ENCODE measurements at regions not wholly inside any gene's neighbourhood (a gene's known extent, or its start where the extent isn't known, plus 50 kb on each side); places are given as distances from the start of the nearest gene placed in this dataset.

DNA sequence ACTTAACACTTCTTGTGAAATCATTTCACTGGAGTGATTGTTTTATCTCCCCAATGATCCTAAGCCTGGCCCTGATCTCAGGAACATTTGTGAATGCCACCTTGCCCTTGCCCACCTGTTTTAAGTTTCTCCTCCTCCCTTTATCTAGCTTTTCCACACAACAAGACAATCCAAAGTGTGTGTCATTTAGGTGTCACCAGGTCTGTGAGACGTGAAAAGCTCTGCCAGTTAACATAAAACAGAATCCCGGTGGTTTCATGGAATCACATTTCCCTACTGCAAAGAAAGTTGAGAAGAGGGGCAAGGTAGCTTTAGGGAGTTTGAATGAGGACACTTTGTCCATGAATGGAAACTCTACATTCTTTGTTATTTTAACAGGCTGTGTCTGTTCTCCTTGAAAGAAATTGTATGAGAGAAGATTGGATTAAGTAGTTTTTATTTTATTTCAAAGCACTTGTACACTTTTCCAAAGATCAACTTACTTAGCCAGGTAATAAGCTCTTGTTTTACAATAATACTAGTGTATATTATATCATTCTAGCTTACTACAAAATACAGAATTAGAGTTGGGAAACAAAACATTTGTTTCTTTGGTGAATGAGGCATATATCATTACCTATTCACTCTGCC is 239.0 kb downstream of the ISL1 start:
- TF ChIP-seq, protein P1, sequence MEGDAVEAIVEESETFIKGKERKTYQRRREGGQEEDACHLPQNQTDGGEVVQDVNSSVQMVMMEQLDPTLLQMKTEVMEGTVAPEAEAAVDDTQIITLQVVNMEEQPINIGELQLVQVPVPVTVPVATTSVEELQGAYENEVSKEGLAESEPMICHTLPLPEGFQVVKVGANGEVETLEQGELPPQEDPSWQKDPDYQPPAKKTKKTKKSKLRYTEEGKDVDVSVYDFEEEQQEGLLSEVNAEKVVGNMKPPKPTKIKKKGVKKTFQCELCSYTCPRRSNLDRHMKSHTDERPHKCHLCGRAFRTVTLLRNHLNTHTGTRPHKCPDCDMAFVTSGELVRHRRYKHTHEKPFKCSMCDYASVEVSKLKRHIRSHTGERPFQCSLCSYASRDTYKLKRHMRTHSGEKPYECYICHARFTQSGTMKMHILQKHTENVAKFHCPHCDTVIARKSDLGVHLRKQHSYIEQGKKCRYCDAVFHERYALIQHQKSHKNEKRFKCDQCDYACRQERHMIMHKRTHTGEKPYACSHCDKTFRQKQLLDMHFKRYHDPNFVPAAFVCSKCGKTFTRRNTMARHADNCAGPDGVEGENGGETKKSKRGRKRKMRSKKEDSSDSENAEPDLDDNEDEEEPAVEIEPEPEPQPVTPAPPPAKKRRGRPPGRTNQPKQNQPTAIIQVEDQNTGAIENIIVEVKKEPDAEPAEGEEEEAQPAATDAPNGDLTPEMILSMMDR (IDR thresholded peaks at IDR 0.05; ENCODE audit: borderline replicate concordance, extremely low read depth, insufficient read depth), result no peak
- Histone ChIP-seq H3K4me1 (ENCODE audit: control insufficient read depth in 2 of 3, insufficient read depth in 2 of 3, low read depth in 1 of 3, low read length in 3 of 3) (no peaks in the 10 kb centered on the region), H3K4me3 (ENCODE audit: low read length in 3 of 3) (no peak overlapping the region), H3K9me3 (ENCODE audit: control insufficient read depth in 2 of 3, insufficient read depth in 1 of 3, low read length in 3 of 3) (no peaks in the 10 kb centered on the region), H3K9ac (ENCODE audit: low read length in 3 of 3) (no peak overlapping the region), H3K27ac (ENCODE audit: low read depth in 2 of 2, low read length in 2 of 2) (no peak overlapping the region), H3K27me3 (ENCODE audit: control insufficient read depth, insufficient read depth, low read length) (no peaks in the 10 kb centered on the region), H3K36me3 (ENCODE audit: control insufficient read depth in 2 of 3, insufficient read depth in 3 of 3, low read length in 3 of 3) (no peaks in the 10 kb centered on the region)
- intact Hi-C loops (cut with DNase I), result no loop called here
- peak in 2 of 5 donors; percentile 29 to 31 for DNase-seq
- no peak for FAIRE-seq

DNA sequence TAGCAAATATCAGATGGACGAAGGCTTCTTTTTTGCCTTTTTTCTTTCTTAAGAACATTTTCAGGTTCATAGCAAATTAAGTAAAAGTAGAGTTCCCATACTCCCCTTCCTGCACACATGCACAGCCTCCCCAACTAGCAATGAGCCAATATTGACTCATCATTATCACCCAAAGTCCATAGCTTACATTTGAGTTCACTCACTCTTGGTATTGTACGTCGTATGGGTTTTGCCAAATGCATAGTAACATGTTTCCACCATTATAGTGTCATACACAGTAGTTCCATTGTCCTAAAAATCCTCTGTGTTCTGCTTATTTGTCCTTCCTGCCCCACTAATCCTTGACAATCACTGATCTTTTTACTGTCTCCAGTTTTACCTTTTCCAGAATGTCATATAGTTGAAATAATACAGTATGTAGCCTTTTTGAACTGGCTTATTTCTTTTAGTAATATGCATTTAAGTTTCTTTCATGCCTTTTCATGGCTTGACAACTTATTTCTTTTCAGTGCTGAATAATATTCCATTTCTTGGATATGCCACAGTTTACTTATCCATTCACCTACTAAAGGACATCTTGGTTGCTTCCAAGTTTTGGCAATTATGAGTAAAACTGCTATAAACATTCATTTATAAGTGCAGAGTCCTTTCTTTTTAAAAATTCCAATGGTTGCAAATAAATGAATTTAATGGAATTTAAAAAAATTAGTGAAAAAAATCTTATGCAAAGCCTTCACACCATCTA is 242.1 kb downstream of the ISL1 start:
- TF ChIP-seq, protein P1 (IDR thresholded peaks at IDR 0.05; ENCODE audit: borderline replicate concordance, extremely low read depth, insufficient read depth), result no peak
- Histone ChIP-seq H3K4me3 (ENCODE audit: low read length in 3 of 3) (no peak overlapping the region), H3K9me3 (ENCODE audit: control insufficient read depth in 2 of 3, insufficient read depth in 1 of 3, low read length in 3 of 3) (peaks cover 0 to 3% (median 0%) of the 10 kb centered on the region in 3 donors), H3K27ac (ENCODE audit: low read depth in 2 of 2, low read length in 2 of 2) (no peak overlapping the region), H3K27me3 (ENCODE audit: control insufficient read depth, insufficient read depth, low read length) (no peaks in the 10 kb centered on the region), H3K4me1 (ENCODE audit: control insufficient read depth in 2 of 3, insufficient read depth in 2 of 3, low read depth in 1 of 3, low read length in 3 of 3) (no peaks in the 10 kb centered on the region), H3K9ac (ENCODE audit: low read length in 3 of 3) (no peak overlapping the region), H3K36me3 (ENCODE audit: control insufficient read depth in 2 of 3, insufficient read depth in 3 of 3, low read length in 3 of 3) (no peaks in the 10 kb centered on the region)
- intact Hi-C loops (cut with DNase I), result no loop called here
- DNase-seq (no peak), FAIRE-seq (no peak)

DNA sequence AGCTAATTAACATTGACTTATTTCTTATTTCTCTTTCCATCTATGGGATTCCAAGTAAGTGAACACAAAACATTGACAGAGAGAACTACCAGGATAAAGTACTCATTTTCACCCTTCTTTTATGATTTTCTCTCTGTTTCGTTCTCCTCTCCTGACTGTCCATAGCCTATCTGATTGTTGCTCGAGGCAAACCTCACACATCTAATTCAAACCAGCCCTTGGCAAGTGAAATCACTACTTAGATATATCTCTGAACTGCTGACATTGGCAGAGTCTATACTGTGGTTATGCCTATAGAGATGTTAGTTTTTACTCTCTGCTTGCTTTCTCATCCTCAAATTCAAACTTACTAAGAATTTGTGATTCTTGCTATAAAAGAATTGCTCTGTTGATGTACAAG is 248.8 kb downstream of the ISL1 start:
- intact Hi-C loops (cut with DNase I), result no loop called here
- DNase-seq, result no peak
- Histone ChIP-seq H3K9ac (ENCODE audit: low read length in 3 of 3) (no peak overlapping the region), H3K36me3 (ENCODE audit: control insufficient read depth in 2 of 3, insufficient read depth in 3 of 3, low read length in 3 of 3) (no peaks in the 10 kb centered on the region), H3K9me3 (ENCODE audit: control insufficient read depth in 2 of 3, insufficient read depth in 1 of 3, low read length in 3 of 3) (peaks cover 0 to 3% (median 0%) of the 10 kb centered on the region in 3 donors), H3K27me3 (ENCODE audit: control insufficient read depth, insufficient read depth, low read length) (no peaks in the 10 kb centered on the region), H3K4me3 (ENCODE audit: low read length in 3 of 3) (no peak overlapping the region), H3K4me1 (ENCODE audit: control insufficient read depth in 2 of 3, insufficient read depth in 2 of 3, low read depth in 1 of 3, low read length in 3 of 3) (no peaks in the 10 kb centered on the region), H3K27ac (ENCODE audit: low read depth in 2 of 2, low read length in 2 of 2) (no peak overlapping the region)
- FAIRE-seq, result no peak
- TF ChIP-seq, protein P1 (IDR thresholded peaks at IDR 0.05; ENCODE audit: borderline replicate concordance, extremely low read depth, insufficient read depth), result no peak
